ENCODE measurements at regions not wholly inside any gene's neighbourhood (a gene's known extent, or its start where the extent isn't known, plus 50 kb on each side); places are given as distances from the start of the nearest gene placed in this dataset.

GRCh38 chr14:51501746-51502145, 150.0 kb upstream of the FRMD6 start:
- Histone ChIP-seq H3K9me3 (peaks cover 0 to 10% (median 3%) of the 10 kb centered on the region in 4 donors), H3K27me3 (no peaks in the 10 kb centered on the region), H3K4me1 (no peaks in the 10 kb centered on the region), H3K36me3 (no peaks in the 10 kb centered on the region), H3K4me3 (no peak overlapping the region), H3K27ac (no peak overlapping the region)
- DNase-seq = no peak
- intact Hi-C loops (cut with DNase I; ENCODE audit: low total_unique reads) = no loop called here
- TF ChIP-seq EP300 (IDR thresholded peaks at IDR 0.05) (no peak), POLR2AphosphoS5 (IDR thresholded peaks at IDR 0.05) (no peak), CTCF (IDR thresholded peaks at IDR 0.05) (no peak), POLR2A (IDR thresholded peaks at IDR 0.05) (no peak)

GRCh38 chr14:51504669-51505068, 147.0 kb upstream of the FRMD6 start:
- 82 to 100% (median 86%) methylated on average over 1 of the region's 1 CpG for WGBS, 5 donors
- Histone ChIP-seq H3K27ac (no peak overlapping the region), H3K36me3 (no peaks in the 10 kb centered on the region), H3K9me3 (no peaks in the 10 kb centered on the region), H3K4me3 (no peak overlapping the region), H3K27me3 (no peaks in the 10 kb centered on the region), H3K4me1 (peaks cover 11 to 17% (median 14%) of the 10 kb centered on the region in 4 donors)
- TF ChIP-seq POLR2AphosphoS5 (IDR thresholded peaks at IDR 0.05) (no peak), EP300 (IDR thresholded peaks at IDR 0.05) (no peak), POLR2A (IDR thresholded peaks at IDR 0.05) (no peak), CTCF (IDR thresholded peaks at IDR 0.05) (no peak)
- intact Hi-C loops (cut with DNase I; ENCODE audit: low total_unique reads) = no loop called here
- DNase-seq = no peak

- no peaks in the 10 kb centered on the region for H3K27me3 ChIP-seq
- H3K9me3 ChIP-seq = no peaks in the 10 kb centered on the region
- no peak overlapping the region for H3K4me3 ChIP-seq
- no peaks in the 10 kb centered on the region for H3K36me3 ChIP-seq
- TF ChIP-seq POLR2A (IDR thresholded peaks at IDR 0.05) = no peak
- TF ChIP-seq EP300 (IDR thresholded peaks at IDR 0.05) = no peak
- no peak for TF ChIP-seq CTCF (IDR thresholded peaks at IDR 0.05)
- no peak for TF ChIP-seq POLR2AphosphoS5 (IDR thresholded peaks at IDR 0.05)
- intact Hi-C loops (cut with DNase I; ENCODE audit: low total_unique reads) = no loop called here
- H3K4me1 ChIP-seq = peaks cover 11 to 17% (median 14%) of the 10 kb centered on the region in 4 donors
- WGBS, 5 donors = 48 to 81% (median 73%) methylated on average over 2 of the region's 2 CpGs
- DNase-seq = peak in 1 of 2 donors; percentile 68
- peak overlapping the region in 4 of 5 donors; percentile 36 to 72 (median 62) for H3K27ac ChIP-seq
Measured at GRCh38 chr14:51507511-51507905, 144.2 kb upstream of the FRMD6 start.

GRCh38 chr14:51507906-51508511, 143.7 kb upstream of the FRMD6 start:
- Histone ChIP-seq H3K27ac (peak overlapping the region; percentile 25 to 72 (median 56)), H3K4me3 (no peak overlapping the region), H3K9me3 (no peaks in the 10 kb centered on the region)

More at GRCh38 chr14:51507906-51508511, 143.7 kb upstream of the FRMD6 start:
- H3K4me1 ChIP-seq = peaks cover 11 to 17% (median 14%) of the 10 kb centered on the region in 4 donors
- intact Hi-C loops (cut with DNase I; ENCODE audit: low total_unique reads) = no loop called here
- 25 to 45% (median 38%) methylated on average over 12 to 13 of the region's 13 CpGs for WGBS, 5 donors
- H3K27me3 ChIP-seq = no peaks in the 10 kb centered on the region
- TF ChIP-seq CTCF (IDR thresholded peaks at IDR 0.05) = no peak
- no peak for TF ChIP-seq EP300 (IDR thresholded peaks at IDR 0.05)
- TF ChIP-seq POLR2AphosphoS5 (IDR thresholded peaks at IDR 0.05) = no peak
- no peak for TF ChIP-seq POLR2A (IDR thresholded peaks at IDR 0.05)
- peak in 1 of 2 donors; percentile 85 for DNase-seq
- no peaks in the 10 kb centered on the region for H3K36me3 ChIP-seq
